Hepatocyte (in vitro differentiated cells): ENCODE measurements at regions not wholly inside any gene's neighbourhood (a gene's known extent, or its start where the extent isn't known, plus 50 kb on each side); places are given as distances from the start of the nearest gene placed in this dataset.

Experiments used
- EZH2 ChIP-seq: fragments of 200-600 bp; sonication (generic); IDR thresholded peaks from 2 replicates; pipeline ENCODE4 v1.6.1; 2016; ENCODE audit warnings: antibody characterized with exemption, mild to moderate bottlenecking, borderline replicate concordance
- EZH2phosphoT487 ChIP-seq: fragments of 200-600 bp; sonication (generic); IDR thresholded peaks from one replicate; pipeline ENCODE4 v1.6.1; 2018; ENCODE audit warnings: antibody characterized with exemption, mild to moderate bottlenecking, low read depth, moderate library complexity; ENCODE audit not compliant: unreplicated experiment, severe bottlenecking
- TF ChIP-seq, protein P1 (sequence below): fragments of 200-600 bp; sonication (generic); IDR thresholded peaks from 2 replicates; pipeline ENCODE4 v1.5.1; 2016; ENCODE audit warnings: antibody characterized with exemption, mild to moderate bottlenecking; ENCODE audit not compliant: poor library complexity

DNA sequence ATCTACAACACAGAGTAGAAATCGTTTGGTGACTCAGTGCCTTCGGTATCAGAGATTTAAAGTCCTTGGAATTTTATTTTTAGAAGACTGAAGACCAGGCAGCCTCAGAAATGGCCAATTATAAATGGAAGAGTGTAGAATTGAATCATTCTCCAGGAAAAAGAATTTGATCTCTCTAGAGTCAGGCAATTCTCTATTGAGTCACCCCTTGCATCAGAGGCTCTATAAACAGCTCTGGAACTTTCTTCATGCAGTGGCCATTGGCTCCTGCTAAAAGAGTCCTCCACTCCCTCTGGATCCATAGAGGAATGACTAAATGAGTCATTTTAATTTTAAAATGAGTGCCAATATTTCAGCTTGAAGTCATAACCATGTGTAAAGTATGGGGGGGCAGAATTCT, 816.2 kb downstream of the TDRD15 start:
- TF ChIP-seq EZH2phosphoT487 (no peak), EZH2 (no peak)
- TF ChIP-seq, protein P1, sequence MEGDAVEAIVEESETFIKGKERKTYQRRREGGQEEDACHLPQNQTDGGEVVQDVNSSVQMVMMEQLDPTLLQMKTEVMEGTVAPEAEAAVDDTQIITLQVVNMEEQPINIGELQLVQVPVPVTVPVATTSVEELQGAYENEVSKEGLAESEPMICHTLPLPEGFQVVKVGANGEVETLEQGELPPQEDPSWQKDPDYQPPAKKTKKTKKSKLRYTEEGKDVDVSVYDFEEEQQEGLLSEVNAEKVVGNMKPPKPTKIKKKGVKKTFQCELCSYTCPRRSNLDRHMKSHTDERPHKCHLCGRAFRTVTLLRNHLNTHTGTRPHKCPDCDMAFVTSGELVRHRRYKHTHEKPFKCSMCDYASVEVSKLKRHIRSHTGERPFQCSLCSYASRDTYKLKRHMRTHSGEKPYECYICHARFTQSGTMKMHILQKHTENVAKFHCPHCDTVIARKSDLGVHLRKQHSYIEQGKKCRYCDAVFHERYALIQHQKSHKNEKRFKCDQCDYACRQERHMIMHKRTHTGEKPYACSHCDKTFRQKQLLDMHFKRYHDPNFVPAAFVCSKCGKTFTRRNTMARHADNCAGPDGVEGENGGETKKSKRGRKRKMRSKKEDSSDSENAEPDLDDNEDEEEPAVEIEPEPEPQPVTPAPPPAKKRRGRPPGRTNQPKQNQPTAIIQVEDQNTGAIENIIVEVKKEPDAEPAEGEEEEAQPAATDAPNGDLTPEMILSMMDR: no peak
